ENCODE measurements at regions not wholly inside any gene's neighbourhood (a gene's known extent, or its start where the extent isn't known, plus 50 kb on each side); places are given as distances from the start of the nearest gene placed in this dataset.

DNA sequence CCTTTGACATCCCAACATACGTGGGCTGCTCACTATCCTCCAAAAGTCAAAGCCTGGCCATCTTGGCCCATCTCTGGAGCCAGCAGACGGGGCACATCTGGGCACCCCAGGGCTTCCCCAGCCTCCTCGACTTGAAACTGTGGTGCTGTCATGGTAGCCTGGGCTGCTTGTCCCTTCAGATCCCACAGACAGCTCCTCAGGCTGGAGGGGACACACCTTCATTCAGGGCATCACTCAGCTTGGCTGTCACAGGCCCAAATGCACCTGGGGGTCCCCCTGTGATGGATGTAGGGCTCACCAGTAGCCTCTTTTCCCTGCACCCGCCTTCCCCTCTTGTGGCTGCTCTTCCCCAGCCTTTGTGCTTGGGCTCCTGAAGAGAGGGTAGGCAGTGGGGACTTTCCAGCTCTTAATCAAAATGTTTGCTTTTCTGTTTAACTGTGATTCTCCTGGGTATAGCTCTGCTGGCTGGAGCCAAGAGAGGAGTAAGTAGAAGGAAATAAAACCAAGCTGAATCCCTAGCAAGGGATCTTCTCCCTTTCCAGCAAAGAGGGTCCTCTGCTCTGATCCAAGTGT, 92.3 kb downstream of the GYPC start:
- Histone ChIP-seq H3K4me1 (ENCODE audit: control insufficient read depth in 1 of 2, insufficient read depth in 2 of 2, low read length in 2 of 2) (no peaks in the 10 kb centered on the region), H3K27ac (ENCODE audit: low read depth, low read length) (no peak overlapping the region), H3K9me3 (ENCODE audit: control insufficient read depth in 1 of 2, low read length in 2 of 2) (no peaks in the 10 kb centered on the region), H3K36me3 (ENCODE audit: control insufficient read depth in 1 of 2, insufficient read depth in 2 of 2, low read length in 2 of 2) (no peaks in the 10 kb centered on the region), H3K4me3 (ENCODE audit: low read depth in 1 of 2, low read length in 2 of 2) (no peak overlapping the region), H3K9ac (ENCODE audit: low read depth in 1 of 2, low read length in 2 of 2) (no peak overlapping the region), H3K27me3 (ENCODE audit: control insufficient read depth in 1 of 2, insufficient read depth in 2 of 2, low read length in 2 of 2) (no peaks in the 10 kb centered on the region)

GRCh38 chr2:126748929-126749518, 93.1 kb downstream of the GYPC start:
- Histone ChIP-seq H3K4me1 (ENCODE audit: control insufficient read depth in 1 of 2, insufficient read depth in 2 of 2, low read length in 2 of 2) (no peaks in the 10 kb centered on the region), H3K27ac (ENCODE audit: low read depth, low read length) (no peak overlapping the region), H3K9me3 (ENCODE audit: control insufficient read depth in 1 of 2, low read length in 2 of 2) (no peaks in the 10 kb centered on the region), H3K4me3 (ENCODE audit: low read depth in 1 of 2, low read length in 2 of 2) (no peak overlapping the region), H3K36me3 (ENCODE audit: control insufficient read depth in 1 of 2, insufficient read depth in 2 of 2, low read length in 2 of 2) (no peaks in the 10 kb centered on the region), H3K27me3 (ENCODE audit: control insufficient read depth in 1 of 2, insufficient read depth in 2 of 2, low read length in 2 of 2) (no peaks in the 10 kb centered on the region), H3K9ac (ENCODE audit: low read depth in 1 of 2, low read length in 2 of 2) (no peak overlapping the region)

GRCh38 chr2:126749537-126749936, 93.6 kb downstream of the GYPC start:
- Histone ChIP-seq H3K27me3 (ENCODE audit: control insufficient read depth in 1 of 2, insufficient read depth in 2 of 2, low read length in 2 of 2) (no peaks in the 10 kb centered on the region), H3K9ac (ENCODE audit: low read depth in 1 of 2, low read length in 2 of 2) (no peak overlapping the region), H3K27ac (ENCODE audit: low read depth, low read length) (no peak overlapping the region), H3K4me3 (ENCODE audit: low read depth in 1 of 2, low read length in 2 of 2) (no peak overlapping the region), H3K4me1 (ENCODE audit: control insufficient read depth in 1 of 2, insufficient read depth in 2 of 2, low read length in 2 of 2) (no peaks in the 10 kb centered on the region), H3K36me3 (ENCODE audit: control insufficient read depth in 1 of 2, insufficient read depth in 2 of 2, low read length in 2 of 2) (no peaks in the 10 kb centered on the region), H3K9me3 (ENCODE audit: control insufficient read depth in 1 of 2, low read length in 2 of 2) (no peaks in the 10 kb centered on the region)

GRCh38 chr2:126750506-126750905, 94.5 kb downstream of the GYPC start:
- Histone ChIP-seq H3K9me3 (ENCODE audit: control insufficient read depth in 1 of 2, low read length in 2 of 2) (no peaks in the 10 kb centered on the region), H3K27me3 (ENCODE audit: control insufficient read depth in 1 of 2, insufficient read depth in 2 of 2, low read length in 2 of 2) (no peaks in the 10 kb centered on the region), H3K4me1 (ENCODE audit: control insufficient read depth in 1 of 2, insufficient read depth in 2 of 2, low read length in 2 of 2) (no peaks in the 10 kb centered on the region), H3K27ac (ENCODE audit: low read depth, low read length) (no peak overlapping the region), H3K36me3 (ENCODE audit: control insufficient read depth in 1 of 2, insufficient read depth in 2 of 2, low read length in 2 of 2) (no peaks in the 10 kb centered on the region), H3K9ac (ENCODE audit: low read depth in 1 of 2, low read length in 2 of 2) (no peak overlapping the region), H3K4me3 (ENCODE audit: low read depth in 1 of 2, low read length in 2 of 2) (no peak overlapping the region)

DNA sequence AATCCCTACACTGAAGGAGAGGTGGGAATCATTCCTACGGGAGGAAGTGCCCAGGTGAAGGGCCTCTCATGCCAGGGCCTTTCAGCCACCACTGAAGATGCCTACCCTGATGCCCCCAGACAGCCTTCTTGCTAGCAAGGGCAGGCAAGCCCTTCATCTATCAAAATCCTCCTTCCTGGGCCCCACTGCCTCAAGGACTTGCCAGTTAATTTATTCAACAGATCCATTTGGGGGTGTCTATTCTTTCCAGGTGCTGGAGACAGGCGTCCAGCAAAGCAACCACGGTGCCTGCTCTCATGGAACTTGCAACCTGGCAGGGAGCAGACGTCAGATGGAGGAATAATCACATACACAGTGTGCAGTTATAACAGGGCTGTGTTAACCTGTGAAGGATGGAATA, 95.5 kb downstream of the GYPC start:
- Histone ChIP-seq H3K4me3 (ENCODE audit: low read depth in 1 of 2, low read length in 2 of 2) (no peak overlapping the region), H3K9me3 (ENCODE audit: control insufficient read depth in 1 of 2, low read length in 2 of 2) (no peaks in the 10 kb centered on the region), H3K27me3 (ENCODE audit: control insufficient read depth in 1 of 2, insufficient read depth in 2 of 2, low read length in 2 of 2) (no peaks in the 10 kb centered on the region), H3K9ac (ENCODE audit: low read depth in 1 of 2, low read length in 2 of 2) (no peak overlapping the region), H3K27ac (ENCODE audit: low read depth, low read length) (no peak overlapping the region), H3K4me1 (ENCODE audit: control insufficient read depth in 1 of 2, insufficient read depth in 2 of 2, low read length in 2 of 2) (no peaks in the 10 kb centered on the region), H3K36me3 (ENCODE audit: control insufficient read depth in 1 of 2, insufficient read depth in 2 of 2, low read length in 2 of 2) (no peaks in the 10 kb centered on the region)

DNA sequence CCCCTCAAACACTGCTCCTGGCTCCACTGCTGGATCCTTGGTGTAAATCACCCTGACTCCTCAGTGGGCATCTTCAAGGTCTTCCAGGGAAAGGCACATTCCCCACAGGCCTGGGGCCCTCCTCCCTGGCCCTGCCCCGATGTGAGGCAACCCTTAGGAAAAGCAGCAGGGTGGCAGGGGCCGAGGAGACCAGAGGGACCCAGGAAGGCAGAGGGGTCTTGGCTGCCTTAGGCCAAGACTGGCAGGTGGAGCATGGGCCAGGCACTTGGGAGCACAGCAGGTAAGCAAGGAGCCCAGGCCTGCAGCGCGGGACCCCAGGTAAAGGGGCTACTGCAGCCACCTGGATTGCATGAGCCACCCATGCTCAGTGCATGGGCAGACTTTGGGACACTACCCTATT, 96.9 kb downstream of the GYPC start:
- H3K9me3 ChIP-seq (ENCODE audit: control insufficient read depth in 1 of 2, low read length in 2 of 2): no peaks in the 10 kb centered on the region
- H3K27me3 ChIP-seq (ENCODE audit: control insufficient read depth in 1 of 2, insufficient read depth in 2 of 2, low read length in 2 of 2): no peaks in the 10 kb centered on the region
- no peaks in the 10 kb centered on the region for H3K4me1 ChIP-seq (ENCODE audit: control insufficient read depth in 1 of 2, insufficient read depth in 2 of 2, low read length in 2 of 2)
- no peak overlapping the region for H3K27ac ChIP-seq (ENCODE audit: low read depth, low read length)
- no peaks in the 10 kb centered on the region for H3K36me3 ChIP-seq (ENCODE audit: control insufficient read depth in 1 of 2, insufficient read depth in 2 of 2, low read length in 2 of 2)
- H3K9ac ChIP-seq (ENCODE audit: low read depth in 1 of 2, low read length in 2 of 2): no peak overlapping the region
- no peak overlapping the region for H3K4me3 ChIP-seq (ENCODE audit: low read depth in 1 of 2, low read length in 2 of 2)

DNA sequence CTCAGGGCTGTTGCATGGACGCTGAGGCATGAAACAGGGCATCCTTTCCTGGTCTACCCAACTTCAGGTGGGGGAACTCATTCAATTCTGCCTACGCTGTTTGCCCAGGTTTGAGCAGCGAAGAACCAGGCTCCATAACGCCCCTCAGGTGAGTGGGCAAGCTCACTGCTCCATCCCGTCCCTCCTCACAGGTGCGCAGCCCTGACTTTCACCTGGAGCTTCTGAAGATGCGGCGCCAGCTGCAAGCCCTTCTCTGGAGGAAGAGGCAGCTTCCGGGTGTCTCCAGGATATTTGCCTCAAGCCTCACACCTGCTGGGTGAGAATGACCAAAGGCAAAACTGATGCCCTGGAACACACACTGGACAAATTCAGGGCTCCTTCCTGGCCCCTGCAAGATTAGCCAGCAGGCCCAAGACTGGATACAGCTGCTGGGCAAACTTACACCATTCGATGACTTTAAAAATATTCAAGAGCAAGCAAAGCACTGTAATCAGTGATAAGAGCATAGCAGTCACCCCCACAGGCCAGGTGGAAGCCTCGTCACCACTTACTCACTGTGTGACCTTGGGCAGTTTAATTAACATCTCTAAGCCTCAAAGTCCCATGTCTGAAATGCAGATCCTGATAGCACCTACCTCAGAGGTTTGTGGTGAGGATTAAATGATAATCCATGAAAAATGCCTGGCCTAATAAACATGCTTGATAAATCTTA, 97.7 kb downstream of the GYPC start:
- Histone ChIP-seq H3K27ac (ENCODE audit: low read depth, low read length) (no peak overlapping the region), H3K4me3 (ENCODE audit: low read depth in 1 of 2, low read length in 2 of 2) (no peak overlapping the region), H3K9ac (ENCODE audit: low read depth in 1 of 2, low read length in 2 of 2) (no peak overlapping the region), H3K36me3 (ENCODE audit: control insufficient read depth in 1 of 2, insufficient read depth in 2 of 2, low read length in 2 of 2) (no peaks in the 10 kb centered on the region), H3K9me3 (ENCODE audit: control insufficient read depth in 1 of 2, low read length in 2 of 2) (no peaks in the 10 kb centered on the region), H3K4me1 (ENCODE audit: control insufficient read depth in 1 of 2, insufficient read depth in 2 of 2, low read length in 2 of 2) (no peaks in the 10 kb centered on the region), H3K27me3 (ENCODE audit: control insufficient read depth in 1 of 2, insufficient read depth in 2 of 2, low read length in 2 of 2) (no peaks in the 10 kb centered on the region)

GRCh38 chr2:126754240-126755004, 98.5 kb downstream of the GYPC start:
- no peaks in the 10 kb centered on the region for H3K4me1 ChIP-seq (ENCODE audit: control insufficient read depth in 1 of 2, insufficient read depth in 2 of 2, low read length in 2 of 2)
- no peak overlapping the region for H3K27ac ChIP-seq (ENCODE audit: low read depth, low read length)
- no peak overlapping the region for H3K4me3 ChIP-seq (ENCODE audit: low read depth in 1 of 2, low read length in 2 of 2)
- no peaks in the 10 kb centered on the region for H3K9me3 ChIP-seq (ENCODE audit: control insufficient read depth in 1 of 2, low read length in 2 of 2)
- no peaks in the 10 kb centered on the region for H3K27me3 ChIP-seq (ENCODE audit: control insufficient read depth in 1 of 2, insufficient read depth in 2 of 2, low read length in 2 of 2)
- no peaks in the 10 kb centered on the region for H3K36me3 ChIP-seq (ENCODE audit: control insufficient read depth in 1 of 2, insufficient read depth in 2 of 2, low read length in 2 of 2)
- no peak overlapping the region for H3K9ac ChIP-seq (ENCODE audit: low read depth in 1 of 2, low read length in 2 of 2)

DNA sequence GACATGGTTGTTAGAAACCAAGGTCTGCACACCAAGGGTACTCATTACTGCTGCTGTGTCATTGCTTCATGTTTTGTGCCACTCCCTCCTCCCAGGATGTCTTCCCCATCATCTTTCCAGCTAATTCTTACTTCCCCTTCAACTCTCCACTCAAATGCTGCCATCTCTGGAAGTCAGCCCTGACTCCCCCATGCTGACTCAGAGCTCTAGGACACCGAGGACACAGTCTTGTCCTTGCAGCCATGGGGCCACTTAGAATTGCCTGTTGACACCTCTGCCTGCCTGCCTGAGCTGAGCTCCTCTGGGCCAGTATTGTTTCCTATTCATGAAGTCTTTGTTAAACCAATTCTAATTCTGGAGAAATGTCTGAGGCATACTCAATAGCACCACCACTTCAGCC, 100.2 kb downstream of the GYPC start:
- H3K4me3 ChIP-seq (ENCODE audit: low read depth in 1 of 2, low read length in 2 of 2): no peak overlapping the region
- H3K36me3 ChIP-seq (ENCODE audit: control insufficient read depth in 1 of 2, insufficient read depth in 2 of 2, low read length in 2 of 2): no peaks in the 10 kb centered on the region
- no peaks in the 10 kb centered on the region for H3K4me1 ChIP-seq (ENCODE audit: control insufficient read depth in 1 of 2, insufficient read depth in 2 of 2, low read length in 2 of 2)
- no peaks in the 10 kb centered on the region for H3K9me3 ChIP-seq (ENCODE audit: control insufficient read depth in 1 of 2, low read length in 2 of 2)
- no peak overlapping the region for H3K27ac ChIP-seq (ENCODE audit: low read depth, low read length)
- H3K9ac ChIP-seq (ENCODE audit: low read depth in 1 of 2, low read length in 2 of 2): no peak overlapping the region
- H3K27me3 ChIP-seq (ENCODE audit: control insufficient read depth in 1 of 2, insufficient read depth in 2 of 2, low read length in 2 of 2): no peaks in the 10 kb centered on the region
